ENCODE measurements at regions not wholly inside any gene's neighbourhood (a gene's known extent, or its start where the extent isn't known, plus 50 kb on each side); places are given as distances from the start of the nearest gene placed in this dataset.
"Not testable (repeated sequence)": the region's sequence is repeated elsewhere in the genome, so short reads cannot be mapped to it uniquely, and the experiment has no call there.

DNA sequence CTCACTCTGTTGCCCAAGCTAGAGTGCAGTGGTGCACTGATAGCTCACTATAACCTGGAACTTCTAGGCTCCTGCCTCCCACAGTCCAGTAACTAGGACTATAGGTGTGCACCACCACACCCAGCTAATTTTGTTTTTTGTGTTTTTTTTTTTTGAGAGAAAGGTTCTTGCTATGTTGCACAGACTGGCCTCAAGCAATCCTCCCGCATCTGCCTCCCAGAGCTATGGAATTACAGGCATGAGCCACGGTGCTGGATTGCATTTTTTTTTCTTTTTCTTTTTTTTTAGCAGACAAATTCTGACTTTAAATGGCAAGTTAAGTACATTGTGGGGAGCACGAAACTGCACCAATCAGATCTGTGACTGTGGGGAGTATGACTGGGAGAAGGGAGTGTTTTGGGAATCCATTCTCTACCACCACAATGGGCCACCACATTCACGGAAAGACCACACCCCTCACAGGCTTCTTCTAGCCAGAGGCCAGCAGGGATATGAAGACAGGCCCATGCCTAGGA is 58.1 kb upstream of the MSMB start:
- H3K9me3 ChIP-seq (replicated peaks; ENCODE audit: control insufficient read depth, insufficient read depth, low read length), result no peaks in the 10 kb centered on the region
- dilution Hi-C loops (cut with MboI; ENCODE audit: extremely low pct_ligation_motif_present, low sequenced_read_pairs), result no loop called here

DNA sequence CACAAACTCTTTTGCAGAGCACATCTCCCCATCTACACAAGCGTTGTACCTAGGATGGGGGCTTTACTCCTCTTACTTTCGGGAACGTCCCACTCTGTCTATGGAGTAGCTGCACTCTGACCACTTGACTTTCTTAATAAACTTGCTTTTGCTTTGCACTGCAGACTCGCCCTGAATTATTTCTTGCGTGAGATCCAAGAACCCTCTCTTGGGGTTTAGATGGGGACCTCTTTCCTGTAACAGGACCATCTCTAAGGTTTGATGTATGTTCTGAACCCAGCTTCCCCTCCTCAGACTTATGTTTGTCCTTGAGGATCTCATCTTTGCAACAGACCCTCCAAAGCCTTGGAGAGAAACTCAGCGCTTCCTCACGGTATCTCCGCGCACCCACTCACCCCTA is 59.3 kb upstream of the MSMB start:
- H4K20me1 ChIP-seq (replicated peaks; ENCODE audit: control insufficient read depth, extremely low read depth, insufficient read depth, low read length); H3K9me1 ChIP-seq (replicated peaks; ENCODE audit: control insufficient read depth, extremely low read depth, insufficient read depth, low read length); FAIRE-seq; H3K79me2 ChIP-seq (ENCODE audit: control insufficient read depth, insufficient read depth, low read length); POLR2A ChIA-PET; H3K9me3 ChIP-seq (replicated peaks; ENCODE audit: control insufficient read depth, insufficient read depth, low read length); CTCF ChIA-PET; H3K36me3 ChIP-seq (ENCODE audit: control insufficient read depth in 2 of 2, extremely low read depth in 1 of 2, insufficient read depth in 2 of 2, low read length in 2 of 2); BruUV-seq (replicated peaks); H3K27ac ChIP-seq (ENCODE audit: insufficient read depth, low read depth, low read length); H3K9ac ChIP-seq (replicated peaks; ENCODE audit: extremely low read depth, insufficient read depth, low read length); DNase-seq (ENCODE audit: low read depth, low spot score); H3K4me3 ChIP-seq (replicated peaks in 1 of 3; ENCODE audit: insufficient read depth in 1 of 3, low read depth in 1 of 3, low read length in 3 of 3); intact Hi-C loops (cut with micrococcal nuclease); H3K4me1 ChIP-seq (ENCODE audit: control insufficient read depth, extremely low read depth, insufficient read depth, low read length); H3K4me2 ChIP-seq (ENCODE audit: insufficient read depth, low read length); H2AFZ ChIP-seq (ENCODE audit: low read depth, low read length); dilution Hi-C loops (cut with MboI; ENCODE audit: extremely low pct_ligation_motif_present, low sequenced_read_pairs): not testable (repeated sequence)
- H3K27me3 ChIP-seq (ENCODE audit: control insufficient read depth in 2 of 2, insufficient read depth in 2 of 2, low read length in 2 of 2), result peaks cover 9 to 11% of the 10 kb centered on the region in 2 experiments

More for the DNA sequence above, 58.1 kb upstream of the MSMB start:
- ChIA-PET POLR2A (no interaction called here), CTCF (no interaction called here)
- Histone ChIP-seq H3K36me3 (ENCODE audit: control insufficient read depth in 2 of 2, extremely low read depth in 1 of 2, insufficient read depth in 2 of 2, low read length in 2 of 2) (no peaks in the 10 kb centered on the region), H3K27ac (ENCODE audit: insufficient read depth, low read depth, low read length) (no peak overlapping the region), H3K79me2 (ENCODE audit: control insufficient read depth, insufficient read depth, low read length) (no peaks in the 10 kb centered on the region), H3K27me3 (ENCODE audit: control insufficient read depth in 2 of 2, insufficient read depth in 2 of 2, low read length in 2 of 2) (peaks cover 9 to 11% of the 10 kb centered on the region in 2 experiments), H4K20me1 (replicated peaks; ENCODE audit: control insufficient read depth, extremely low read depth, insufficient read depth, low read length) (no peaks in the 10 kb centered on the region), H2AFZ (ENCODE audit: low read depth, low read length) (no peak overlapping the region), H3K4me1 (ENCODE audit: control insufficient read depth, extremely low read depth, insufficient read depth, low read length) (peaks cover 3% of the 10 kb centered on the region), H3K4me2 (ENCODE audit: insufficient read depth, low read length) (no peak overlapping the region), H3K9me1 (replicated peaks; ENCODE audit: control insufficient read depth, extremely low read depth, insufficient read depth, low read length) (no peaks in the 10 kb centered on the region), H3K4me3 (replicated peaks in 1 of 3; ENCODE audit: insufficient read depth in 1 of 3, low read depth in 1 of 3, low read length in 3 of 3) (no peak overlapping the region), H3K9ac (replicated peaks; ENCODE audit: extremely low read depth, insufficient read depth, low read length) (no peak overlapping the region)
- no TSS peak for BruUV-seq (replicated peaks)
- intact Hi-C loops (cut with micrococcal nuclease), result no loop called here
- TF ChIP-seq CTCF (IDR thresholded peaks at IDR 0.05; ENCODE audit: extremely low read depth in 1 of 2, insufficient read depth in 1 of 2, low read depth in 1 of 2, low read length in 2 of 2) (no peak), JUN (IDR thresholded peaks at IDR 0.05; ENCODE audit: borderline replicate concordance, insufficient read depth, insufficient read length, low read depth) (no peak), MYC (IDR thresholded peaks at IDR 0.05; ENCODE audit: low read depth, low read length) (no peak), POLR2A (IDR thresholded peaks at IDR 0.05; ENCODE audit: low read depth, low read length) (no peak), FOS (IDR thresholded peaks at IDR 0.05; ENCODE audit: borderline replicate concordance, insufficient read depth, low read length) (no peak), EZH2 (IDR thresholded peaks at IDR 0.05; ENCODE audit: borderline replicate concordance, low read depth, low read length, severe bottlenecking) (no peak), POLR2AphosphoS5 (IDR thresholded peaks at IDR 0.05; ENCODE audit: insufficient read depth, low read depth, low read length) (no peak), GATA2 (IDR thresholded peaks at IDR 0.05; ENCODE audit: insufficient read depth, insufficient read length, low read depth, low read length) (no peak)
- TF ChIP-seq, protein P1, sequence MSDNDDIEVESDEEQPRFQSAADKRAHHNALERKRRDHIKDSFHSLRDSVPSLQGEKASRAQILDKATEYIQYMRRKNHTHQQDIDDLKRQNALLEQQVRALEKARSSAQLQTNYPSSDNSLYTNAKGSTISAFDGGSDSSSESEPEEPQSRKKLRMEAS (IDR thresholded peaks at IDR 0.05; ENCODE audit: insufficient read depth, insufficient read length), result no peak
- DNase-seq (ENCODE audit: low read depth, low spot score) (no peak), FAIRE-seq (no peak)

DNA sequence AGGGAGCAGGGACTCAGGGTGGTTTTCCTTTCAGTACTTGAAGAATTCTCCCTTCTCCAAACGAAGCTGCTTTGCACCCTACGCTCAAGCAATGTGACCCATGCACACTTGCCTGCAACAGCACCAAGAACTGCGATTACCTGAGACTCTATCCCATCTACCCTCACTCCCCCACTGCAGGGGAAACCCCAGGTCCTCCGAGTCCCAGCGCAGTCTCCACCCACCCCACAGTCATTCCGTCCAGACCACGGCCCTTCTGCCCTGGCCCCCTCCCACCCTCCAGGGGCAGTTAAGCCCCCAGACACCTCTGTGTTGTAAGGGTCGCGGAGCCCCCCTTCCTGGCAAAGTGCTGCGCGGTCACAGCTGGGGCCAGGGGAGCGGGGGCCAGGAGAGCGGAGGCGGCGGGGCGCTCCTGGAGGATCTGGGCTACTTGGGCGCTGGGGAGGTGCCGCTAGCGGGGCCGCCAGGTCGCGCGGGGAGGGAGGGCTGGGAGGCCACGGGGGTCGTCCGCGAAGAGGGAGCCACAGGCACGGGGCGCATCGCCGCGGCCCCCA is 59.9 kb upstream of the MSMB start:
- H3K27ac ChIP-seq (ENCODE audit: insufficient read depth, low read depth, low read length); intact Hi-C loops (cut with micrococcal nuclease); H3K79me2 ChIP-seq (ENCODE audit: control insufficient read depth, insufficient read depth, low read length); H3K9me3 ChIP-seq (replicated peaks; ENCODE audit: control insufficient read depth, insufficient read depth, low read length); BruUV-seq (replicated peaks); dilution Hi-C loops (cut with MboI; ENCODE audit: extremely low pct_ligation_motif_present, low sequenced_read_pairs); H3K9me1 ChIP-seq (replicated peaks; ENCODE audit: control insufficient read depth, extremely low read depth, insufficient read depth, low read length); H4K20me1 ChIP-seq (replicated peaks; ENCODE audit: control insufficient read depth, extremely low read depth, insufficient read depth, low read length); H3K36me3 ChIP-seq (ENCODE audit: control insufficient read depth in 2 of 2, extremely low read depth in 1 of 2, insufficient read depth in 2 of 2, low read length in 2 of 2); DNase-seq (ENCODE audit: low read depth, low spot score); FAIRE-seq; H3K4me1 ChIP-seq (ENCODE audit: control insufficient read depth, extremely low read depth, insufficient read depth, low read length): not testable (repeated sequence)
- POLR2A ChIA-PET, result interaction anchor here (0.6 kb wide), 1 partner anchor 177 kb away, joined by 4 read pairs; no protein-coding TSS in a partner anchor
- CTCF ChIA-PET, result interaction anchor here (0.9 to 1.6 kb wide), 2 partner anchors 76 to 177 kb away, joined by 3 to 10 read pairs; partner anchors contain the start of gene NCOA4
- Histone ChIP-seq H3K9ac (replicated peaks; ENCODE audit: extremely low read depth, insufficient read depth, low read length) (peak overlapping the region; percentile 37), H2AFZ (ENCODE audit: low read depth, low read length) (peak overlapping the region; percentile 97), H3K27me3 (ENCODE audit: control insufficient read depth in 2 of 2, insufficient read depth in 2 of 2, low read length in 2 of 2) (peaks cover 9 to 11% of the 10 kb centered on the region in 2 experiments), H3K4me2 (ENCODE audit: insufficient read depth, low read length) (peak overlapping the region; percentile 42), H3K4me3 (replicated peaks in 1 of 3; ENCODE audit: insufficient read depth in 1 of 3, low read depth in 1 of 3, low read length in 3 of 3) (peak overlapping the region; percentile 11 to 57 (median 35))

Measured in endothelial cell of umbilical vein (primary cell).